HG03175 (cell line): ENCODE measurements at regions not wholly inside any gene's neighbourhood (a gene's known extent, or its start where the extent isn't known, plus 50 kb on each side); places are given as distances from the start of the nearest gene placed in this dataset.

Experiments used
- ATAC-seq: cut with Tn5 transposase; IDR thresholded peaks from one replicate; pipeline ENCODE4 v1.9.1; 2021; ENCODE audit warnings: mild to moderate bottlenecking, moderate library complexity; ENCODE audit not compliant: unreplicated experiment

- ATAC-seq = no peak
Observed at GRCh38 chr15:69782809-69783208, 314.9 kb downstream of the TLE3 start.

- ATAC-seq = no peak
Observed at GRCh38 chr15:69783211-69783610, 314.5 kb downstream of the TLE3 start.

GRCh38 chr15:69784798-69785566 is 312.7 kb downstream of the TLE3 start:
- ATAC-seq = no peak

GRCh38 chr15:69786136-69786701 is 311.5 kb downstream of the TLE3 start:
- ATAC-seq = no peak

GRCh38 chr15:69787791-69788190 is 309.9 kb downstream of the TLE3 start:
- no peak for ATAC-seq

- ATAC-seq = no peak
Observed at GRCh38 chr15:69789648-69790393, 307.9 kb downstream of the TLE3 start.

GRCh38 chr15:69790632-69791031 is 307.1 kb downstream of the TLE3 start:
- ATAC-seq = no peak

GRCh38 chr15:69792823-69793222 is 304.9 kb downstream of the TLE3 start:
- no peak for ATAC-seq

- no peak for ATAC-seq
Observed at GRCh38 chr15:69793431-69793780, 304.3 kb downstream of the TLE3 start.

GRCh38 chr15:69793781-69794451 is 303.8 kb downstream of the TLE3 start:
- no peak for ATAC-seq

- no peak for ATAC-seq
Observed at GRCh38 chr15:69794645-69795469, 302.9 kb downstream of the TLE3 start.

- no peak for ATAC-seq
Observed at GRCh38 chr15:69795601-69796000, 302.1 kb downstream of the TLE3 start.

GRCh38 chr15:69797051-69797595 is 300.6 kb downstream of the TLE3 start:
- no peak for ATAC-seq

GRCh38 chr15:69797615-69798014 is 300.1 kb downstream of the TLE3 start:
- ATAC-seq = no peak

- no peak for ATAC-seq
Observed at GRCh38 chr15:69798481-69799250, 299.1 kb downstream of the TLE3 start.

- no peak for ATAC-seq
Observed at GRCh38 chr15:69801144-69801543, 296.6 kb downstream of the TLE3 start.

GRCh38 chr15:69802432-69802831 is 295.3 kb downstream of the TLE3 start:
- ATAC-seq = no peak

- no peak for ATAC-seq
Observed at GRCh38 chr15:69804786-69805185, 292.9 kb downstream of the TLE3 start.

GRCh38 chr15:69805248-69805953 is 292.3 kb downstream of the TLE3 start:
- ATAC-seq = no peak
